HCT116 (cell line): ENCODE measurements at regions not wholly inside any gene's neighbourhood (a gene's known extent, or its start where the extent isn't known, plus 50 kb on each side); places are given as distances from the start of the nearest gene placed in this dataset.

ENCODE experiments used
- ATAC-seq: fragments of 200-7000 bp; cut with Tn5 transposase; 2 replicates; pipeline ENCODE4 v1.9.1; 2020; ENCODE audit warnings: mild to moderate bottlenecking, moderate library complexity
- BruUV-seq: library from RNA; stranded (reverse); fragments of 400-500 nt; replicated peaks from 2 replicates; lab custom pipeline; 2021; lab: Mats Ljungman, UMichigan
- CTCF ChIA-PET: fragments of 300-600 bp; sonication (Branson Sonifier 250); formaldehyde crosslinking; loops from one replicate; lab custom pipeline; 2021; ENCODE audit warnings: antibody characterized with exemption; lab: Charles Lee
- POLR2A ChIA-PET: fragments of 300-600, 350-600 bp; sonication (Branson Sonifier 250); formaldehyde crosslinking; loops from one replicate; lab custom pipeline; 2021; ENCODE audit warnings: antibody characterized with exemption; lab: Charles Lee
- RAD21 ChIA-PET, 2 experiments: fragments of 300-600 bp; sonication (Branson Sonifier 250); formaldehyde crosslinking; loops; one replicate each; lab custom pipeline; 2023; ENCODE audit warnings: low total read pairs in 2 of 2; ENCODE audit not compliant: uncharacterized antibody in 2 of 2, unreplicated experiment in 2 of 2, low non-redundant PET in 1 of 2; lab: Charles Lee
- DNase-seq: peaks from one replicate; pipeline ENCODE4 v3.0.0-alpha.2; 2010; ENCODE audit warnings: low read depth, low spot score
- H2AFZ ChIP-seq: fragments of 200-600 bp; shearing (Covaris generic), sonication (generic); 2 replicates; pipeline ENCODE4 v1.6.1; 2017; ENCODE audit warnings: low read depth, mixed run types, mixed read lengths, antibody characterized with exemption, low read length; ENCODE audit not compliant: poor library complexity, severe bottlenecking
- H3K27ac ChIP-seq: 2 replicates; pipeline ENCODE4 v1.5.1; 2012; ENCODE audit warnings: low read depth, low read length
- H3K27me3 ChIP-seq: fragments of 200-600 bp; sonication (generic); 2 replicates; pipeline ENCODE4 v1.6.1; 2016; ENCODE audit warnings: mixed run types, low read length, mixed read lengths; ENCODE audit not compliant: insufficient read depth
- H3K36me3 ChIP-seq, 2 experiments: fragments of 200-500 bp in 1 of 2; fragments of 200-600 bp in 1 of 2; sonication (Bioruptor generic) in 1 of 2; sonication (generic) in 1 of 2; 2 replicates each; pipeline versions ENCODE4 v1.5.1 to v1.6.1; 2014 to 2016; ENCODE audit warnings: low read length in 2 of 2, inconsistent platforms in 1 of 2, mixed read lengths in 1 of 2, mixed run types in 1 of 2; ENCODE audit not compliant: insufficient read depth in 2 of 2, control insufficient read depth in 1 of 2
- H3K4me1 ChIP-seq, 2 experiments: fragments of 200-600 bp in 1 of 2; sonication (generic) in 1 of 2; 2 replicates each; pipeline versions ENCODE4 v1.5.1 to v1.6.1; 2012 to 2017; ENCODE audit warnings: low read length in 2 of 2, inconsistent platforms in 1 of 2, mild to moderate bottlenecking in 1 of 2, mixed read lengths in 1 of 2, mixed run types in 1 of 2, moderate library complexity in 1 of 2; ENCODE audit not compliant: insufficient read depth in 2 of 2, control insufficient read depth in 1 of 2
- H3K4me2 ChIP-seq: fragments of 200-600 bp; sonication (generic); 2 replicates; pipeline ENCODE4 v1.6.1; 2017; ENCODE audit warnings: mixed run types, low read length, mixed read lengths
- H3K4me3 ChIP-seq, 2 experiments: fragments of 200-600 bp in 1 of 2; sonication (generic) in 1 of 2; replicated peaks in 1 of 2; 2 replicates each; pipeline ENCODE4 v1.5.1; 2011 to 2016; ENCODE audit warnings: low read length in 2 of 2, control low read depth in 1 of 2, low read depth in 1 of 2, mild to moderate bottlenecking in 1 of 2, mixed read lengths in 1 of 2, mixed run types in 1 of 2
- H3K79me2 ChIP-seq: fragments of 200-600 bp; sonication (generic); 2 replicates; pipeline ENCODE4 v1.6.1; 2017; ENCODE audit warnings: mild to moderate bottlenecking, mixed run types, low read length, moderate library complexity, mixed read lengths; ENCODE audit not compliant: insufficient read depth
- H3K9ac ChIP-seq: fragments of 200-600 bp; sonication (generic); 2 replicates; pipeline ENCODE4 v1.6.1; 2016; ENCODE audit warnings: low read length, mixed read lengths
- H3K9me2 ChIP-seq: fragments of 200-600 bp; sonication (generic), shearing (Covaris generic); 2 replicates; pipeline ENCODE4 v1.6.1; 2017; ENCODE audit warnings: mixed run types, mild to moderate bottlenecking, moderate library complexity; ENCODE audit not compliant: insufficient read depth
- H3K9me3 ChIP-seq, 2 experiments: fragments of 200-500 bp in 1 of 2; fragments of 200-600 bp in 1 of 2; sonication (Bioruptor generic) in 1 of 2; sonication (generic) in 1 of 2; 2 replicates each; pipeline ENCODE4 v1.6.1; 2014 to 2017; ENCODE audit warnings: low read length in 2 of 2, mixed read lengths in 2 of 2, inconsistent platforms in 1 of 2, low read depth in 1 of 2, mild to moderate bottlenecking in 1 of 2, mixed run types in 1 of 2, moderate library complexity in 1 of 2; ENCODE audit not compliant: control insufficient read depth in 1 of 2, insufficient read depth in 1 of 2
- H4K20me1 ChIP-seq: fragments of 200-600 bp; sonication (generic), shearing (Covaris generic); 2 replicates; pipeline ENCODE4 v1.6.1; 2017; ENCODE audit warnings: mixed run types, mild to moderate bottlenecking, moderate library complexity; ENCODE audit not compliant: insufficient read depth
- CBX3 ChIP-seq: IDR thresholded peaks from 2 replicates; pipeline ENCODE4 v1.6.1; 2012; ENCODE audit warnings: low read depth
- CTCF ChIP-seq, 3 experiments: fragments of 200-600 bp in 1 of 3; sonication (generic) in 1 of 3; IDR thresholded peaks in 2 of 3; conservative IDR thresholded peaks in 1 of 3; 2 replicates each; pipeline ENCODE4 v1.5.1; 2012 to 2017; ENCODE audit warnings: low read depth in 2 of 3, low read length in 2 of 3, antibody characterized with exemption in 1 of 3, borderline replicate concordance in 1 of 3, control low read depth in 1 of 3, mild to moderate bottlenecking in 1 of 3, mixed read lengths in 1 of 3, mixed run types in 1 of 3, moderate library complexity in 1 of 3; ENCODE audit not compliant: insufficient read depth in 1 of 3
- EGR1 ChIP-seq: IDR thresholded peaks from 2 replicates; pipeline ENCODE4 v1.6.1; 2012; ENCODE audit warnings: low read depth
- EZH2phosphoT487 ChIP-seq: fragments of 200-600 bp; IDR thresholded peaks from 2 replicates; pipeline ENCODE4 v1.6.1; 2018; ENCODE audit warnings: antibody characterized with exemption, borderline replicate concordance
- MAX ChIP-seq: IDR thresholded peaks from 2 replicates; pipeline ENCODE4 v1.6.1; 2012
- TCF7L2 ChIP-seq: IDR thresholded peaks from 2 replicates; pipeline ENCODE4 v1.7.0; 2011; ENCODE audit warnings: borderline replicate concordance, inconsistent platforms; ENCODE audit not compliant: insufficient read depth, insufficient read length; ENCODE audit errors: extremely low read depth
- ZNF274 ChIP-seq: fragments of 200-500 bp; sonication (Bioruptor generic); IDR thresholded peaks from 2 replicates; pipeline ENCODE4 v1.6.1; 2014; ENCODE audit warnings: mild to moderate bottlenecking, low read depth, low read length, inconsistent platforms
- intact Hi-C: fragments of 100-400 bp; cut with micrococcal nuclease; formaldehyde crosslinking; loops from 2 replicates; pipeline ENCODE4 v1.10.0; 2022
- TF ChIP-seq, protein P1 (sequence below): IDR thresholded peaks from 2 replicates; pipeline ENCODE4 v1.6.1; 2011; ENCODE audit warnings: mild to moderate bottlenecking, low read length, moderate library complexity; ENCODE audit not compliant: insufficient replicate concordance; ENCODE audit errors: extremely low read depth
- TF ChIP-seq, protein P2 (sequence below): IDR thresholded peaks from 2 replicates; pipeline ENCODE4 v1.6.1; 2012; ENCODE audit warnings: low read depth

DNA sequence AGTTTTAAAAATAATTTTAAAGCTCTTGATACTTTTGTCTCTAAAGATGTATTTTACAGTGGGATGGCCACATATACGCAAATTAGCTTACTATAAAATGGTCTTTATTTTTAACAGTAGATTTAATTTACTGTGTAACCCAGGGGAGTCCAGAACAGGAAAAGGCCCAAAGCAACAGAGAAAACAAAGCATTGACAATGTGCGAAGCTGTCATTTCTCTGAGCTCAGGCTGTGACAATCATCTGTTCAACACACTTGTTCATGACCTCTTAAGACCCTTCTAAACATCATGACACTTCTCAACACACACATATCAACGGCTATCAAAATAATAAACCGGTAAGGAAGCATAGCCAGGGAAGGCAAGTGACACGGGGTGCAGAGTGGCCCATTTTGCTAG is 499.6 kb upstream of the MPDZ start:
- Histone ChIP-seq H3K4me3 (no peak overlapping the region), H3K9me2 (no peaks in the 10 kb centered on the region), H3K79me2 (no peaks in the 10 kb centered on the region), H3K9me3 (no peaks in the 10 kb centered on the region; a peak in 1 of 4 replicates), H3K9ac (no peak overlapping the region), H2AFZ (no peak overlapping the region), H3K4me1 (no peaks in the 10 kb centered on the region), H3K4me2 (no peak overlapping the region), H4K20me1 (no peaks in the 10 kb centered on the region), H3K27ac (no peak overlapping the region), H3K36me3 (no peaks in the 10 kb centered on the region)
- POLR2A ChIA-PET: no interaction called here
- ATAC-seq: no peak
- CTCF ChIA-PET: no interaction called here
- intact Hi-C loops: no loop called here
- BruUV-seq: no TSS peak
- no peak for DNase-seq
- TF ChIP-seq, protein P1, sequence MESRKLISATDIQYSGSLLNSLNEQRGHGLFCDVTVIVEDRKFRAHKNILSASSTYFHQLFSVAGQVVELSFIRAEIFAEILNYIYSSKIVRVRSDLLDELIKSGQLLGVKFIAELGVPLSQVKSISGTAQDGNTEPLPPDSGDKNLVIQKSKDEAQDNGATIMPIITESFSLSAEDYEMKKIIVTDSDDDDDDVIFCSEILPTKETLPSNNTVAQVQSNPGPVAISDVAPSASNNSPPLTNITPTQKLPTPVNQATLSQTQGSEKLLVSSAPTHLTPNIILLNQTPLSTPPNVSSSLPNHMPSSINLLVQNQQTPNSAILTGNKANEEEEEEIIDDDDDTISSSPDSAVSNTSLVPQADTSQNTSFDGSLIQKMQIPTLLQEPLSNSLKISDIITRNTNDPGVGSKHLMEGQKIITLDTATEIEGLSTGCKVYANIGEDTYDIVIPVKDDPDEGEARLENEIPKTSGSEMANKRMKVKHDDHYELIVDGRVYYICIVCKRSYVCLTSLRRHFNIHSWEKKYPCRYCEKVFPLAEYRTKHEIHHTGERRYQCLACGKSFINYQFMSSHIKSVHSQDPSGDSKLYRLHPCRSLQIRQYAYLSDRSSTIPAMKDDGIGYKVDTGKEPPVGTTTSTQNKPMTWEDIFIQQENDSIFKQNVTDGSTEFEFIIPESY: no peak
- TF ChIP-seq, protein P2, sequence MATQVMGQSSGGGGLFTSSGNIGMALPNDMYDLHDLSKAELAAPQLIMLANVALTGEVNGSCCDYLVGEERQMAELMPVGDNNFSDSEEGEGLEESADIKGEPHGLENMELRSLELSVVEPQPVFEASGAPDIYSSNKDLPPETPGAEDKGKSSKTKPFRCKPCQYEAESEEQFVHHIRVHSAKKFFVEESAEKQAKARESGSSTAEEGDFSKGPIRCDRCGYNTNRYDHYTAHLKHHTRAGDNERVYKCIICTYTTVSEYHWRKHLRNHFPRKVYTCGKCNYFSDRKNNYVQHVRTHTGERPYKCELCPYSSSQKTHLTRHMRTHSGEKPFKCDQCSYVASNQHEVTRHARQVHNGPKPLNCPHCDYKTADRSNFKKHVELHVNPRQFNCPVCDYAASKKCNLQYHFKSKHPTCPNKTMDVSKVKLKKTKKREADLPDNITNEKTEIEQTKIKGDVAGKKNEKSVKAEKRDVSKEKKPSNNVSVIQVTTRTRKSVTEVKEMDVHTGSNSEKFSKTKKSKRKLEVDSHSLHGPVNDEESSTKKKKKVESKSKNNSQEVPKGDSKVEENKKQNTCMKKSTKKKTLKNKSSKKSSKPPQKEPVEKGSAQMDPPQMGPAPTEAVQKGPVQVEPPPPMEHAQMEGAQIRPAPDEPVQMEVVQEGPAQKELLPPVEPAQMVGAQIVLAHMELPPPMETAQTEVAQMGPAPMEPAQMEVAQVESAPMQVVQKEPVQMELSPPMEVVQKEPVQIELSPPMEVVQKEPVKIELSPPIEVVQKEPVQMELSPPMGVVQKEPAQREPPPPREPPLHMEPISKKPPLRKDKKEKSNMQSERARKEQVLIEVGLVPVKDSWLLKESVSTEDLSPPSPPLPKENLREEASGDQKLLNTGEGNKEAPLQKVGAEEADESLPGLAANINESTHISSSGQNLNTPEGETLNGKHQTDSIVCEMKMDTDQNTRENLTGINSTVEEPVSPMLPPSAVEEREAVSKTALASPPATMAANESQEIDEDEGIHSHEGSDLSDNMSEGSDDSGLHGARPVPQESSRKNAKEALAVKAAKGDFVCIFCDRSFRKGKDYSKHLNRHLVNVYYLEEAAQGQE: no peak
- TF ChIP-seq CTCF (IDR thresholded peaks at IDR 0.05 in 2 of 3, conservative IDR thresholded peaks at IDR 0.05 in 1 of 3; ENCODE audit: borderline replicate concordance in 1 of 3, insufficient read depth in 1 of 3, low read depth in 2 of 3, low read length in 2 of 3) (no peak), EGR1 (no peak), EZH2phosphoT487 (no peak), ZNF274 (no peak), TCF7L2 (no peak), CBX3 (no peak), MAX (no peak)
- TF ChIP-seq, all 23 proteins: peak for 0
- RAD21 ChIA-PET: no interaction called here
- no peaks in the 10 kb centered on the region for H3K27me3 ChIP-seq
